HEK293 (cell line): ENCODE measurements at regions not wholly inside any gene's neighbourhood (a gene's known extent, or its start where the extent isn't known, plus 50 kb on each side); places are given as distances from the start of the nearest gene placed in this dataset.

Experiments
- CTCF ChIA-PET: fragments of 350-600 bp; formaldehyde crosslinking; extraction: SDS; loops from one replicate; lab custom pipeline; 2021; ENCODE audit warnings: antibody characterized with exemption; lab: Yijun Ruan, JAX
- POLR2A ChIA-PET: fragments of 300-600 bp; formaldehyde crosslinking; extraction: SDS; loops from one replicate; lab custom pipeline; 2020; ENCODE audit warnings: antibody characterized with exemption, inconsistent platforms; lab: Yijun Ruan, JAX
- H3K27ac ChIP-seq: fragments of 200-500 bp; sonication (Bioruptor generic); 2 replicates; pipeline ENCODE4 v1.5.1; 2014; ENCODE audit warnings: low read depth, low read length, control low read depth, inconsistent platforms; ENCODE audit errors: extremely low read depth
- H3K36me3 ChIP-seq, 2 experiments: fragments of 200-500 bp in 1 of 2; sonication (Bioruptor generic) in 1 of 2; 1 replicate in 1 of 2; 2 replicates in 1 of 2; pipeline ENCODE4 v1.5.1; 2014 to 2017; ENCODE audit warnings: inconsistent platforms in 2 of 2, low read length in 2 of 2; ENCODE audit not compliant: control insufficient read depth in 2 of 2, insufficient read depth in 1 of 2
- H3K4me1 ChIP-seq: fragments of 200-500 bp; sonication (Bioruptor generic); 2 replicates; pipeline ENCODE4 v1.5.1; 2014; ENCODE audit warnings: mild to moderate bottlenecking, low read length, inconsistent platforms; ENCODE audit not compliant: control insufficient read depth, insufficient read depth
- H3K4me3 ChIP-seq: 2 replicates; pipeline ENCODE4 v1.5.1; 2011; ENCODE audit warnings: low read depth, mild to moderate bottlenecking, control low read depth, low read length, moderate library complexity
- H3K9me3 ChIP-seq: fragments of 200-500 bp; sonication (Bioruptor generic); 2 replicates; pipeline ENCODE4 v1.5.1; 2014; ENCODE audit warnings: low read depth, low read length, inconsistent platforms; ENCODE audit not compliant: control insufficient read depth, insufficient read depth
- BCL11A ChIP-seq: fragments of 450-650 bp; formaldehyde crosslinking; IDR thresholded peaks from 2 replicates; pipeline ENCODE4 v1.5.1; 2016; ENCODE audit warnings: low read depth, missing biosample characterization, missing genetic modification characterization
- SP7 ChIP-seq: fragments of 450-650 bp; formaldehyde crosslinking; IDR thresholded peaks from 2 replicates; pipeline ENCODE4 v1.5.1; 2016; ENCODE audit warnings: missing biosample characterization, missing genetic modification characterization
- ZFP37 ChIP-seq: fragments of 450-650 bp; formaldehyde crosslinking; IDR thresholded peaks from 2 replicates; pipeline ENCODE4 v1.5.1; 2016; ENCODE audit warnings: missing biosample characterization, missing genetic modification characterization
- ZIC2 ChIP-seq: fragments of 450-650 bp; formaldehyde crosslinking; IDR thresholded peaks from 2 replicates; pipeline ENCODE4 v1.5.1; 2016; ENCODE audit warnings: missing biosample characterization, missing genetic modification characterization
- ZNF354C ChIP-seq: fragments of 450-650 bp; formaldehyde crosslinking; IDR thresholded peaks from 2 replicates; pipeline ENCODE4 v1.5.1; 2016; ENCODE audit warnings: missing biosample characterization, missing genetic modification characterization, low read depth, borderline replicate concordance
- ZNF391 ChIP-seq: fragments of 450-650 bp; formaldehyde crosslinking; IDR thresholded peaks from 2 replicates; pipeline ENCODE4 v1.5.1; 2016; ENCODE audit warnings: low read depth, missing biosample characterization, missing genetic modification characterization, borderline replicate concordance
- ZNF510 ChIP-seq: fragments of 450-650 bp; formaldehyde crosslinking; IDR thresholded peaks from 2 replicates; pipeline ENCODE4 v1.5.1; 2018; ENCODE audit warnings: mild to moderate bottlenecking, missing genetic modification characterization, missing biosample characterization; ENCODE audit not compliant: insufficient replicate concordance
- ZNF792 ChIP-seq: fragments of 450-650 bp; formaldehyde crosslinking; IDR thresholded peaks from 2 replicates; pipeline ENCODE4 v1.5.1; 2016; ENCODE audit warnings: missing biosample characterization, missing genetic modification characterization
- TF ChIP-seq, protein P1 (sequence below): fragments of 450-650 bp; formaldehyde crosslinking; IDR thresholded peaks from 2 replicates; pipeline ENCODE4 v1.5.1; 2016; ENCODE audit warnings: missing biosample characterization, missing genetic modification characterization
- TF ChIP-seq, protein P2 (sequence below): fragments of 450-650 bp; formaldehyde crosslinking; IDR thresholded peaks from 2 replicates; pipeline ENCODE4 v1.5.1; 2016; ENCODE audit warnings: missing biosample characterization, missing genetic modification characterization
- TF ChIP-seq, protein P3 (sequence below): fragments of 450-650 bp; formaldehyde crosslinking; IDR thresholded peaks from 2 replicates; pipeline ENCODE4 v1.5.1; 2016; ENCODE audit warnings: missing biosample characterization, missing genetic modification characterization
- TF ChIP-seq, protein P4 (sequence below): fragments of 450-650 bp; formaldehyde crosslinking; IDR thresholded peaks from 2 replicates; pipeline ENCODE4 v1.5.1; 2017; ENCODE audit warnings: missing biosample characterization, missing genetic modification characterization
- TF ChIP-seq, protein P5 (sequence below): fragments of 450-650 bp; formaldehyde crosslinking; IDR thresholded peaks from 2 replicates; pipeline ENCODE4 v1.5.1; 2016; ENCODE audit warnings: missing biosample characterization, missing genetic modification characterization
- TF ChIP-seq, protein P6 (sequence below): fragments of 450-650 bp; formaldehyde crosslinking; IDR thresholded peaks from 2 replicates; pipeline ENCODE4 v1.5.1; 2016; ENCODE audit warnings: missing biosample characterization, missing genetic modification characterization
- TF ChIP-seq, protein P7 (sequence below): fragments of 450-650 bp; IDR thresholded peaks from 2 replicates; pipeline ENCODE4 v1.5.1; 2018; ENCODE audit warnings: missing biosample characterization, mild to moderate bottlenecking, missing genetic modification characterization
- TF ChIP-seq, protein P8 (sequence below): fragments of 450-650 bp; formaldehyde crosslinking; IDR thresholded peaks from 2 replicates; pipeline ENCODE4 v1.5.1; 2016; ENCODE audit warnings: missing biosample characterization, missing genetic modification characterization

DNA sequence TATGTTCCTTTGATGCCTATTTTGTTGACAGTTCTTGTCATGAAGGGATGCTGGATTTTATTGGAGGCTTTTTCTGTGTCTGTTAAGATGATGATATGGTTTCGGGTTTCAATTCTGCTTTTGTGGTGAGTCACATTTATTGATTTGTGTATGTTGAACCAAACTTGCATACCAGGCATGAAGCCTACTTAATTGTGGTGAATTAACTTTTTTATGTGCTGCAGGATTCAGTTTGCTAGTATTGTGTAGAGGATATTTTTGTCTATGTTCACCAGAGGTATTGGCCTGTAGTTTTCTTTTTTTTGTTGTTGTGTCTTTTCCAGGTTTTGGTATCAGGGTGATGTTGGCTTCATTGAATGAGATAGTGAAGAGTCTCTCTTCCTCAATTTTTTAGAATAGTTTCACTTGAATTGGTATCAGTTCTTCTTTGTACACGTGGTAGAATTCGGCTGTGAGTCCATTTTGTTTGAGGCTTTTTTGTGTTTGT, 345.9 kb downstream of the KIF20B start:
- H3K4me1 ChIP-seq = 0 out of 2 replicates have a peak, but pooled peaks cover 4% of the 10 kb centered on the region
- no peaks in the 10 kb centered on the region for H3K9me3 ChIP-seq
- H3K27ac ChIP-seq = no peak overlapping the region
- ChIA-PET POLR2A (no interaction called here), CTCF (no interaction called here)
- H3K4me3 ChIP-seq = no peak overlapping the region
- TF ChIP-seq, protein P1, sequence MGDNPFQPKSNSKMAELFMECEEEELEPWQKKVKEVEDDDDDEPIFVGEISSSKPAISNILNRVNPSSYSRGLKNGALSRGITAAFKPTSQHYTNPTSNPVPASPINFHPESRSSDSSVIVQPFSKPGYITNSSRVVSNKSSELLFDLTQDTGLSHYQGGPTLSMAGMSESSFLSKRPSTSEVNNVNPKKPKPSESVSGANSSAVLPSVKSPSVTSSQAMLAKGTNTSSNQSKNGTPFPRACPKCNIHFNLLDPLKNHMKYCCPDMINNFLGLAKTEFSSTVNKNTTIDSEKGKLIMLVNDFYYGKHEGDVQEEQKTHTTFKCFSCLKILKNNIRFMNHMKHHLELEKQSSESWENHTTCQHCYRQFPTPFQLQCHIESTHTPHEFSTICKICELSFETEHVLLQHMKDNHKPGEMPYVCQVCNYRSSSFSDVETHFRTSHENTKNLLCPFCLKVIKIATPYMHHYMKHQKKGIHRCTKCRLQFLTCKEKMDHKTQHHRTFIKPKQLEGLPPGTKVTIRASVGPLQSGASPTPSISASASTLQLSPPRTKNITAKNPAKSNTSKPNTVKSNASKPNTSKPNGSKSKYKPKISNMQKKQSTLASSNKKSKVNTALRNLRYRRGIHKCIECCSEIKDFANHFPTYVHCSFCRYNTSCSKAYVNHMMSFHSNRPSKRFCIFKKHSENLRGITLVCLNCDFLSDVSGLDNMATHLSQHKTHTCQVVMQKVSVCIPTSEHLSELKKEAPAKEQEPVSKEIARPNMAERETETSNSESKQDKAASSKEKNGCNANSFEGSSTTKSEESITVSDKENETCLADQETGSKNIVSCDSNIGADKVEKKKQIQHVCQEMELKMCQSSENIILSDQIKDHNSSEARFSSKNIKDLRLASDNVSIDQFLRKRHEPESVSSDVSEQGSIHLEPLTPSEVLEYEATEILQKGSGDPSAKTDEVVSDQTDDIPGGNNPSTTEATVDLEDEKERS (tag by site-specific recombination) = 0 out of 2 replicates have a peak, but pooled peaks have one; percentile 40
- TF ChIP-seq ZIC2 (tag by site-specific recombination) (no peak), ZFP37 (tag by site-specific recombination) (0 out of 2 replicates have a peak, but pooled peaks have one; percentile 46), ZNF391 (tag by site-specific recombination) (no peak), ZNF354C (tag by site-specific recombination) (no peak), ZNF510 (no peak), SP7 (tag by site-specific recombination) (peak; percentile 62), BCL11A (tag by site-specific recombination) (no peak), ZNF792 (tag by site-specific recombination) (no peak)
- TF ChIP-seq, protein P2, sequence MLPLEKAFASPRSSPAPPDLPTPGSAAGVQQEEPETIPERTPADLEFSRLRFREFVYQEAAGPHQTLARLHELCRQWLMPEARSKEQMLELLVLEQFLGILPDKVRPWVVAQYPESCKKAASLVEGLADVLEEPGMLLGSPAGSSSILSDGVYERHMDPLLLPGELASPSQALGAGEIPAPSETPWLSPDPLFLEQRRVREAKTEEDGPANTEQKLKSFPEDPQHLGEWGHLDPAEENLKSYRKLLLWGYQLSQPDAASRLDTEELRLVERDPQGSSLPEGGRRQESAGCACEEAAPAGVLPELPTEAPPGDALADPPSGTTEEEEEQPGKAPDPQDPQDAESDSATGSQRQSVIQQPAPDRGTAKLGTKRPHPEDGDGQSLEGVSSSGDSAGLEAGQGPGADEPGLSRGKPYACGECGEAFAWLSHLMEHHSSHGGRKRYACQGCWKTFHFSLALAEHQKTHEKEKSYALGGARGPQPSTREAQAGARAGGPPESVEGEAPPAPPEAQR = no peak
- TF ChIP-seq, protein P3, sequence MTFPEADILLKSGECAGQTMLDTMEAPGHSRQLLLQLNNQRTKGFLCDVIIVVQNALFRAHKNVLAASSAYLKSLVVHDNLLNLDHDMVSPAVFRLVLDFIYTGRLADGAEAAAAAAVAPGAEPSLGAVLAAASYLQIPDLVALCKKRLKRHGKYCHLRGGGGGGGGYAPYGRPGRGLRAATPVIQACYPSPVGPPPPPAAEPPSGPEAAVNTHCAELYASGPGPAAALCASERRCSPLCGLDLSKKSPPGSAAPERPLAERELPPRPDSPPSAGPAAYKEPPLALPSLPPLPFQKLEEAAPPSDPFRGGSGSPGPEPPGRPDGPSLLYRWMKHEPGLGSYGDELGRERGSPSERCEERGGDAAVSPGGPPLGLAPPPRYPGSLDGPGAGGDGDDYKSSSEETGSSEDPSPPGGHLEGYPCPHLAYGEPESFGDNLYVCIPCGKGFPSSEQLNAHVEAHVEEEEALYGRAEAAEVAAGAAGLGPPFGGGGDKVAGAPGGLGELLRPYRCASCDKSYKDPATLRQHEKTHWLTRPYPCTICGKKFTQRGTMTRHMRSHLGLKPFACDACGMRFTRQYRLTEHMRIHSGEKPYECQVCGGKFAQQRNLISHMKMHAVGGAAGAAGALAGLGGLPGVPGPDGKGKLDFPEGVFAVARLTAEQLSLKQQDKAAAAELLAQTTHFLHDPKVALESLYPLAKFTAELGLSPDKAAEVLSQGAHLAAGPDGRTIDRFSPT (tag by site-specific recombination) = 0 out of 2 replicates have a peak, but pooled peaks have one; percentile 36
- TF ChIP-seq, protein P4, sequence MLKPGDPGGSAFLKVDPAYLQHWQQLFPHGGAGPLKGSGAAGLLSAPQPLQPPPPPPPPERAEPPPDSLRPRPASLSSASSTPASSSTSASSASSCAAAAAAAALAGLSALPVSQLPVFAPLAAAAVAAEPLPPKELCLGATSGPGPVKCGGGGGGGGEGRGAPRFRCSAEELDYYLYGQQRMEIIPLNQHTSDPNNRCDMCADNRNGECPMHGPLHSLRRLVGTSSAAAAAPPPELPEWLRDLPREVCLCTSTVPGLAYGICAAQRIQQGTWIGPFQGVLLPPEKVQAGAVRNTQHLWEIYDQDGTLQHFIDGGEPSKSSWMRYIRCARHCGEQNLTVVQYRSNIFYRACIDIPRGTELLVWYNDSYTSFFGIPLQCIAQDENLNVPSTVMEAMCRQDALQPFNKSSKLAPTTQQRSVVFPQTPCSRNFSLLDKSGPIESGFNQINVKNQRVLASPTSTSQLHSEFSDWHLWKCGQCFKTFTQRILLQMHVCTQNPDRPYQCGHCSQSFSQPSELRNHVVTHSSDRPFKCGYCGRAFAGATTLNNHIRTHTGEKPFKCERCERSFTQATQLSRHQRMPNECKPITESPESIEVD (tag by site-specific recombination) = no peak
- TF ChIP-seq, protein P5, sequence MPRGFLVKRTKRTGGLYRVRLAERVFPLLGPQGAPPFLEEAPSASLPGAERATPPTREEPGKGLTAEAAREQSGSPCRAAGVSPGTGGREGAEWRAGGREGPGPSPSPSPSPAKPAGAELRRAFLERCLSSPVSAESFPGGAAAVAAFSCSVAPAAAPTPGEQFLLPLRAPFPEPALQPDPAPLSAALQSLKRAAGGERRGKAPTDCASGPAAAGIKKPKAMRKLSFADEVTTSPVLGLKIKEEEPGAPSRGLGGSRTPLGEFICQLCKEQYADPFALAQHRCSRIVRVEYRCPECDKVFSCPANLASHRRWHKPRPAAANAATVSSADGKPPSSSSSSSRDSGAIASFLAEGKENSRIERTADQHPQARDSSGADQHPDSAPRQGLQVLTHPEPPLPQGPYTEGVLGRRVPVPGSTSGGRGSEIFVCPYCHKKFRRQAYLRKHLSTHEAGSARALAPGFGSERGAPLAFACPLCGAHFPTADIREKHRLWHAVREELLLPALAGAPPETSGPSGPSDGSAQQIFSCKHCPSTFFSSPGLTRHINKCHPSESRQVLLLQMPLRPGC (tag by site-specific recombination) = no peak
- TF ChIP-seq, protein P6, sequence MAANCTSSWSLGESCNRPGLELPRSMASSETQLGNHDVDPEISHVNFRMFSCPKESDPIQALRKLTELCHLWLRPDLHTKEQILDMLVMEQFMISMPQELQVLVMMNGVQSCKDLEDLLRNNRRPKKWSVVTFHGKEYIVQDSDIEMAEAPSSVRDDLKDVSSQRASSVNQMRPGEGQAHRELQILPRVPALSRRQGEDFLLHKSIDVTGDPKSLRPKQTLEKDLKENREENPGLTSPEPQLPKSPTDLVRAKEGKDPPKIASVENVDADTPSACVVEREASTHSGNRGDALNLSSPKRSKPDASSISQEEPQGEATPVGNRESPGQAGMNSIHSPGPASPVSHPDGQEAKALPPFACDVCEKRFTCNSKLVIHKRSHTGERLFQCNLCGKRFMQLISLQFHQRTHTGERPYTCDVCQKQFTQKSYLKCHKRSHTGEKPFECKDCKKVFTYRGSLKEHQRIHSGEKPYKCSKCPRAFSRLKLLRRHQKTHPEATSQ = 0 out of 2 replicates have a peak, but pooled peaks have one; percentile 27
- TF ChIP-seq, protein P7, sequence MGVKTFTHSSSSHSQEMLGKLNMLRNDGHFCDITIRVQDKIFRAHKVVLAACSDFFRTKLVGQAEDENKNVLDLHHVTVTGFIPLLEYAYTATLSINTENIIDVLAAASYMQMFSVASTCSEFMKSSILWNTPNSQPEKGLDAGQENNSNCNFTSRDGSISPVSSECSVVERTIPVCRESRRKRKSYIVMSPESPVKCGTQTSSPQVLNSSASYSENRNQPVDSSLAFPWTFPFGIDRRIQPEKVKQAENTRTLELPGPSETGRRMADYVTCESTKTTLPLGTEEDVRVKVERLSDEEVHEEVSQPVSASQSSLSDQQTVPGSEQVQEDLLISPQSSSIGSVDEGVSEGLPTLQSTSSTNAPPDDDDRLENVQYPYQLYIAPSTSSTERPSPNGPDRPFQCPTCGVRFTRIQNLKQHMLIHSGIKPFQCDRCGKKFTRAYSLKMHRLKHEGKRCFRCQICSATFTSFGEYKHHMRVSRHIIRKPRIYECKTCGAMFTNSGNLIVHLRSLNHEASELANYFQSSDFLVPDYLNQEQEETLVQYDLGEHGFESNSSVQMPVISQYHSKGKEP (tag by site-specific recombination) = no peak
- TF ChIP-seq, protein P8, sequence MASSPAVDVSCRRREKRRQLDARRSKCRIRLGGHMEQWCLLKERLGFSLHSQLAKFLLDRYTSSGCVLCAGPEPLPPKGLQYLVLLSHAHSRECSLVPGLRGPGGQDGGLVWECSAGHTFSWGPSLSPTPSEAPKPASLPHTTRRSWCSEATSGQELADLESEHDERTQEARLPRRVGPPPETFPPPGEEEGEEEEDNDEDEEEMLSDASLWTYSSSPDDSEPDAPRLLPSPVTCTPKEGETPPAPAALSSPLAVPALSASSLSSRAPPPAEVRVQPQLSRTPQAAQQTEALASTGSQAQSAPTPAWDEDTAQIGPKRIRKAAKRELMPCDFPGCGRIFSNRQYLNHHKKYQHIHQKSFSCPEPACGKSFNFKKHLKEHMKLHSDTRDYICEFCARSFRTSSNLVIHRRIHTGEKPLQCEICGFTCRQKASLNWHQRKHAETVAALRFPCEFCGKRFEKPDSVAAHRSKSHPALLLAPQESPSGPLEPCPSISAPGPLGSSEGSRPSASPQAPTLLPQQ (tag by site-specific recombination) = peak; percentile 47; the same call in 1 of the 2 replicates
- TF ChIP-seq, all 188 proteins: peak for 6
- H3K36me3 ChIP-seq = no peaks in the 10 kb centered on the region
